ENCODE measurements at regions not wholly inside any gene's neighbourhood (a gene's known extent, or its start where the extent isn't known, plus 50 kb on each side); places are given as distances from the start of the nearest gene placed in this dataset.

- TF ChIP-seq CTCF (IDR thresholded peaks at IDR 0.05) (no peak), POLR2A (IDR thresholded peaks at IDR 0.05) (no peak), EP300 (IDR thresholded peaks at IDR 0.05) (no peak), POLR2AphosphoS5 (IDR thresholded peaks at IDR 0.05) (no peak)
Observed at GRCh38 chr13:34046457-34046856, 228.5 kb downstream of the RFC3 start.

Measured in gastroesophageal sphincter (tissue), 3 donors.